Body of pancreas (tissue), 4 donors: ENCODE measurements at regions not wholly inside any gene's neighbourhood (a gene's known extent, or its start where the extent isn't known, plus 50 kb on each side); places are given as distances from the start of the nearest gene placed in this dataset.
"Not testable (repeated sequence)": the region's sequence is repeated elsewhere in the genome, so short reads cannot be mapped to it uniquely, and the experiment has no call there.

ENCODE experiments used
- POLR2A ChIP-seq, 3 donors: fragments of 450-650 bp; IDR thresholded peaks; one replicate each; pipeline ENCODE4 v1.6.1; 2016; ENCODE audit warnings: antibody characterized with exemption in 3 of 3, mild to moderate bottlenecking in 2 of 3
- TF ChIP-seq, protein P1 (sequence below), 7 experiments: fragments of 450-650 bp in 4 of 7; fragments of 200-600 bp in 3 of 7; sonication (generic) in 3 of 7; IDR thresholded peaks; one replicate each; pipeline ENCODE4 v1.5.1; 2016 to 2019; ENCODE audit warnings: antibody characterized with exemption in 7 of 7

GRCh38 chr10:33853221-33853620 lies 518.8 kb upstream of the NRP1 start:
- TF ChIP-seq, protein P1, sequence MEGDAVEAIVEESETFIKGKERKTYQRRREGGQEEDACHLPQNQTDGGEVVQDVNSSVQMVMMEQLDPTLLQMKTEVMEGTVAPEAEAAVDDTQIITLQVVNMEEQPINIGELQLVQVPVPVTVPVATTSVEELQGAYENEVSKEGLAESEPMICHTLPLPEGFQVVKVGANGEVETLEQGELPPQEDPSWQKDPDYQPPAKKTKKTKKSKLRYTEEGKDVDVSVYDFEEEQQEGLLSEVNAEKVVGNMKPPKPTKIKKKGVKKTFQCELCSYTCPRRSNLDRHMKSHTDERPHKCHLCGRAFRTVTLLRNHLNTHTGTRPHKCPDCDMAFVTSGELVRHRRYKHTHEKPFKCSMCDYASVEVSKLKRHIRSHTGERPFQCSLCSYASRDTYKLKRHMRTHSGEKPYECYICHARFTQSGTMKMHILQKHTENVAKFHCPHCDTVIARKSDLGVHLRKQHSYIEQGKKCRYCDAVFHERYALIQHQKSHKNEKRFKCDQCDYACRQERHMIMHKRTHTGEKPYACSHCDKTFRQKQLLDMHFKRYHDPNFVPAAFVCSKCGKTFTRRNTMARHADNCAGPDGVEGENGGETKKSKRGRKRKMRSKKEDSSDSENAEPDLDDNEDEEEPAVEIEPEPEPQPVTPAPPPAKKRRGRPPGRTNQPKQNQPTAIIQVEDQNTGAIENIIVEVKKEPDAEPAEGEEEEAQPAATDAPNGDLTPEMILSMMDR (IDR thresholded peaks at IDR 0.05), result not testable (repeated sequence)
- TF ChIP-seq POLR2A (IDR thresholded peaks at IDR 0.05), result not testable (repeated sequence)
